ENCODE measurements at regions not wholly inside any gene's neighbourhood (a gene's known extent, or its start where the extent isn't known, plus 50 kb on each side); places are given as distances from the start of the nearest gene placed in this dataset.

DNA sequence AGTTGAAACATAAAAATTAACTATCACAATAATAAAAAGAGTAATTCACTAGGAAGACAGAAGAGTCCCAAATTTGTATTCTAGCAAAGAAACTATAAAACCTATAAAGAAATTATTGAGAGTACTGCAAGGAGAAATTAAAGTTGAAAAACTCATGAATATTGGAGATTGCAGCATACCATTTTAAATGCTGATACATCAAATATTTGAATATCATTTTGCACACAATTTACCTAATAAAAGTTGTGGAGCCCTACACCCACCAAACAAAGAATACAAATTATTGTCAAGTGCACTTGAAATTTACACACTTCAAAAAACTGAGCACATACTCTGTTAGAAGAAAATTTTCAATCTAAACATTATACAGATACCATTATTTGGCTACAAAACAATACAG lies 531.6 kb upstream of the SMIM21 start:
- no peak for DNase-seq (ENCODE audit: low read depth)
- TF ChIP-seq CTCF (IDR thresholded peaks at IDR 0.05; ENCODE audit: insufficient read depth, low read depth, low read length), result no peak
- H3K4me3 ChIP-seq (ENCODE audit: low read depth, low read length), result no peak overlapping the region

- no peak for DNase-seq (ENCODE audit: low read depth)
- no peak for TF ChIP-seq CTCF (IDR thresholded peaks at IDR 0.05; ENCODE audit: insufficient read depth, low read depth, low read length)
- H3K4me3 ChIP-seq (ENCODE audit: low read depth, low read length), result no peak overlapping the region
These were observed 531.2 kb upstream of the SMIM21 start for GRCh38 chr18:75958683-75959082.

DNA sequence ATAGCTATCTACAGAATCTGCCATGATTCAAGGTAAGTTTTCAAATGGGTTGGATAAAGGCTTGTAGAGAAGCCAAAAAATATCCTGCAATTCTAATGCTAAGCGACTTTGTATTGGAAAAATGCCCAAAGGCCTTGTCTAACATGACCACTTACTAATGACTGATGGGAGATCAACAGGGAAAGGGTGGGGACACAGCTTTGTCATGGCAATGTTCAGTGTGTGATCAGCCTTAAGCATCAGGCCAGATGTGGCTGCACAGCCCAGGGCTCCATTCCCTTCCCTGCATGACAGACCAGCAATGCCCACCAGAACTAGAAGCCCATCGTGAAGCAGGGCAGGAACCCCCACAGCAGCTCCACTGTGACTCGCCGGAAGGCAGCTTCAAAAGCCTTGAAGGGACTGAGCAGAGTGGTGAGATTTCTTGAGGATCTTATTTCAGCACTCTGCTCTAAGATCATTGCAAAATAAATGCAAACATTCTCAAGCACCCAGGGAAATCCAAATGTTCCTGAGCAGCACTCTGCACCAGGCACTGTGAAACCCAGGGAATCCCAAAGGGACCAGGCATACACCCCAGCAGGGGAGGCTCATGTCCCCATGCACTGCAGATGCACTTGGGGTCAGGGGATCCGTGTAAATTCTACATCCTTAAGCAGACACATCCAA lies 517.9 kb upstream of the SMIM21 start:
- no peak for DNase-seq (ENCODE audit: low read depth)
- TF ChIP-seq CTCF (IDR thresholded peaks at IDR 0.05; ENCODE audit: insufficient read depth, low read depth, low read length), result no peak

DNA sequence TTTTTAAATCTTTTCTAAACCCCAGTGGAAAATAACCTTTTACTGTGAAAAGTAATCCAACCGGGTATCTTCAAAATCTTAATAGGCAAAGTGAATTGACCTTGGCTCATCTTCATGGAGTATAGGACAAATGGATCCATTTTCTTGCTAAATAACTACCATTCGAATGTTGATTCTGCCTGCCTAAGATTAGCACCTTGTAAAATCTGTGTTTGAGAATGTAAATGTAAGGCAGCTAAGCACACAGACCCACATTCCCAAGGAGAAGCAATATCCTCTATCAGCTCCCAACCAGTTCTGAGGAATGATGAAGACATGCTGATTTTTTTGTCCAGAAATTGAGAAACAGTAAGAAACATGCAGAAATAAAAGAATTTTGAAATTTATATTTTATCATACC lies 509.8 kb upstream of the SMIM21 start:
- no peak for TF ChIP-seq CTCF (IDR thresholded peaks at IDR 0.05; ENCODE audit: insufficient read depth, low read depth, low read length)
- H3K4me3 ChIP-seq (ENCODE audit: low read depth, low read length), result no peak overlapping the region
- DNase-seq (ENCODE audit: low read depth), result no peak

More for the DNA sequence above, 517.9 kb upstream of the SMIM21 start:
- H3K4me3 ChIP-seq (ENCODE audit: low read depth, low read length), result no peak overlapping the region

DNA sequence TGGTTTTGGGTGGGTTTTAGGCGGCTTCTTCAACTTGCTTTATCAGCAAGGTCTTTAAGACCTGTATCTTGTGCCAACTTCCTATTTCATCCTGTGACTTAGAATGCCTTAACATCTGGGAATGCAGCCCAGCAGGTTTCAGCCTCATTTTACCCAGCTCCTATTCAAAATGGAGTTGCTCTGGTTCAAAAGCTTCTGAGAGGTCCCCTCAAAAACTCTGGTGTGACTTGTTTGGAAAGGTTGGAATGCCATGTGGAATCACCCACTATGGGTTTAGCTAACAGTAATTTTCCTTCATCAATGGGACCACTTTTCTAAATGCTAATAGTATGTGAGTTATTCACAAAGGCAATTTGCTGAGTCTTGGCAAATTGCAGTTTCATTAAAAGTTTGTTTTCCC lies 509.4 kb upstream of the SMIM21 start:
- H3K4me3 ChIP-seq (ENCODE audit: low read depth, low read length), result no peak overlapping the region
- no peak for DNase-seq (ENCODE audit: low read depth)
- no peak for TF ChIP-seq CTCF (IDR thresholded peaks at IDR 0.05; ENCODE audit: insufficient read depth, low read depth, low read length)

DNA sequence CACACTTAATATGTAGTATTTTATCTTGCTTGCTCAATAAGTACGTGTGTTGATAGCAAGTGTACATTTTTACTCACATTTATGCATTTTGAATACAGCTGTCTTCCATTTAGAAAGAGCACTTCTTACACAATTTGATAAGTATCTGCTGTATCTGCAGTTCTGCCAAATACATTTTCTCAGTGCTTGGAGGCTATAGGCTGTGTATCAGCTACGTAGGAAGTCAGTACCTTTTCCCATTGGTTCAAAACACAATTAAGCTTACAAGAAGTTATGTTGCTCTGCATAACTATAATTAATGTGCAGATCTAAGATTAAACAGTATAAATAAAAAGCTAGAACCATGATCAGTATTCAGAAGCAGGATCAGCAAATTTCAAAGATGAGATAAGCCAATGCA lies 503.6 kb upstream of the SMIM21 start:
- no peak for DNase-seq (ENCODE audit: low read depth)
- no peak for TF ChIP-seq CTCF (IDR thresholded peaks at IDR 0.05; ENCODE audit: insufficient read depth, low read depth, low read length)
- no peak overlapping the region for H3K4me3 ChIP-seq (ENCODE audit: low read depth, low read length)

GRCh38 chr18:75928706-75929105 lies 501.2 kb upstream of the SMIM21 start:
- DNase-seq (ENCODE audit: low read depth), result no peak
- TF ChIP-seq CTCF (IDR thresholded peaks at IDR 0.05; ENCODE audit: insufficient read depth, low read depth, low read length), result no peak
- H3K4me3 ChIP-seq (ENCODE audit: low read depth, low read length), result no peak overlapping the region

All from fibroblast of villous mesenchyme (primary cell).